HG03139 (cell line): ENCODE measurements at regions not wholly inside any gene's neighbourhood (a gene's known extent, or its start where the extent isn't known, plus 50 kb on each side); places are given as distances from the start of the nearest gene placed in this dataset.

Experiments used
- ATAC-seq: cut with Tn5 transposase; IDR thresholded peaks from one replicate; pipeline ENCODE4 v1.9.1; 2021; ENCODE audit not compliant: unreplicated experiment

GRCh38 chr2:16262526-16263178 is 322.3 kb downstream of the MYCN start:
- ATAC-seq = no peak

- ATAC-seq = no peak
Measured at GRCh38 chr2:16261791-16262190, 321.4 kb downstream of the MYCN start.

- ATAC-seq = no peak
Measured at GRCh38 chr2:16261071-16261470, 320.7 kb downstream of the MYCN start.

GRCh38 chr2:16260041-16260830 is 319.9 kb downstream of the MYCN start:
- ATAC-seq = no peak

GRCh38 chr2:16259010-16259409 is 318.7 kb downstream of the MYCN start:
- ATAC-seq = no peak

GRCh38 chr2:16258350-16258749 is 318.0 kb downstream of the MYCN start:
- no peak for ATAC-seq

GRCh38 chr2:16257322-16258028 is 317.1 kb downstream of the MYCN start:
- ATAC-seq = no peak

GRCh38 chr2:16256601-16257321 is 316.4 kb downstream of the MYCN start:
- ATAC-seq = no peak

- ATAC-seq = no peak
Measured at GRCh38 chr2:16255120-16255519, 314.8 kb downstream of the MYCN start.

GRCh38 chr2:16254356-16254965 is 314.1 kb downstream of the MYCN start:
- ATAC-seq = no peak

GRCh38 chr2:16253291-16253690 is 312.9 kb downstream of the MYCN start:
- no peak for ATAC-seq

GRCh38 chr2:16252891-16253290 is 312.5 kb downstream of the MYCN start:
- no peak for ATAC-seq

- no peak for ATAC-seq
Measured at GRCh38 chr2:16252251-16252650, 311.9 kb downstream of the MYCN start.

- ATAC-seq = no peak
Measured at GRCh38 chr2:16251511-16252225, 311.3 kb downstream of the MYCN start.

GRCh38 chr2:16250886-16251285 is 310.5 kb downstream of the MYCN start:
- no peak for ATAC-seq

- ATAC-seq = no peak
Measured at GRCh38 chr2:16250466-16250865, 310.1 kb downstream of the MYCN start.

GRCh38 chr2:16250056-16250425 is 309.7 kb downstream of the MYCN start:
- ATAC-seq = no peak

- ATAC-seq = no peak
Measured at GRCh38 chr2:16249246-16250055, 309.1 kb downstream of the MYCN start.

GRCh38 chr2:16248571-16249105 is 308.3 kb downstream of the MYCN start:
- no peak for ATAC-seq
